ENCODE measurements at regions not wholly inside any gene's neighbourhood (a gene's known extent, or its start where the extent isn't known, plus 50 kb on each side); places are given as distances from the start of the nearest gene placed in this dataset.

DNA sequence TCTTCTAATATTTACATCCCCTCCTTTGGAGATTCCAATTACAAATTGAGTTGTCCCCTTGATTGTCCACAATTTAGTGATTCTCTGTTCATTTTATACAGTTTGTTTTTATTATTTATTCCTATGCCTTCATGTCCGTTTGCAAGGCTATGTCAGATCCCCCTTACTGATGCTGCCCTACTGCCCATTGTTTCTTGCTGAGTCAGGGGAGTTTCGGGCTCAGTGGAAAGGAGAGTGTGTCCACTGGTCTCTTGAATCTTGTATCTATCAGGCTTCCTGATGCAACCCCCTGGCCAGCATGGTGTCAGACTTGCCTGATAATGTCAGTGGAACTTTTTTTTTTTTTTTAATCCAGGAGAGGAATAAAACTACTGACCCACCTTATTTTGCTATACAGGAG lies 384.4 kb downstream of the CDC14C start:
- no peaks in the 10 kb centered on the region for H3K36me3 ChIP-seq (ENCODE audit: low read depth)
- POLR2A ChIA-PET (ENCODE audit: unreplicated experiment), result no interaction called here
- no peaks in the 10 kb centered on the region for H4K20me1 ChIP-seq (ENCODE audit: insufficient read depth)
- peaks cover 6% of the 10 kb centered on the region; the same call in 1 of the 2 replicates for H3K27me3 ChIP-seq (ENCODE audit: insufficient read depth, low read depth)
- H3K27ac ChIP-seq, result no peak overlapping the region
- CTCF ChIA-PET, result no interaction called here
- no peaks in the 10 kb centered on the region for H3K9me3 ChIP-seq (ENCODE audit: insufficient read depth, low read depth)
- BruUV-seq (replicated peaks), result no TSS peak
- intact Hi-C loops (cut with micrococcal nuclease; ENCODE audit: unreplicated experiment), result no loop called here
- no peaks in the 10 kb centered on the region for H3K79me2 ChIP-seq (ENCODE audit: low read depth)
- no peaks in the 10 kb centered on the region for H3F3A ChIP-seq (ENCODE audit: insufficient read depth, low read depth)
- H3K4me3 ChIP-seq, result no peak overlapping the region
- no peak overlapping the region for H3K4me2 ChIP-seq
- no peak for DNase-seq
- no peak overlapping the region for H2AFZ ChIP-seq
- H3K4me1 ChIP-seq (replicated peaks; ENCODE audit: insufficient read depth), result no peaks in the 10 kb centered on the region
- H3K9me2 ChIP-seq (ENCODE audit: insufficient read depth), result no peaks in the 10 kb centered on the region
- no peak for TF ChIP-seq EZH2 (IDR thresholded peaks at IDR 0.05; ENCODE audit: low read depth)
- TF ChIP-seq, protein P1, sequence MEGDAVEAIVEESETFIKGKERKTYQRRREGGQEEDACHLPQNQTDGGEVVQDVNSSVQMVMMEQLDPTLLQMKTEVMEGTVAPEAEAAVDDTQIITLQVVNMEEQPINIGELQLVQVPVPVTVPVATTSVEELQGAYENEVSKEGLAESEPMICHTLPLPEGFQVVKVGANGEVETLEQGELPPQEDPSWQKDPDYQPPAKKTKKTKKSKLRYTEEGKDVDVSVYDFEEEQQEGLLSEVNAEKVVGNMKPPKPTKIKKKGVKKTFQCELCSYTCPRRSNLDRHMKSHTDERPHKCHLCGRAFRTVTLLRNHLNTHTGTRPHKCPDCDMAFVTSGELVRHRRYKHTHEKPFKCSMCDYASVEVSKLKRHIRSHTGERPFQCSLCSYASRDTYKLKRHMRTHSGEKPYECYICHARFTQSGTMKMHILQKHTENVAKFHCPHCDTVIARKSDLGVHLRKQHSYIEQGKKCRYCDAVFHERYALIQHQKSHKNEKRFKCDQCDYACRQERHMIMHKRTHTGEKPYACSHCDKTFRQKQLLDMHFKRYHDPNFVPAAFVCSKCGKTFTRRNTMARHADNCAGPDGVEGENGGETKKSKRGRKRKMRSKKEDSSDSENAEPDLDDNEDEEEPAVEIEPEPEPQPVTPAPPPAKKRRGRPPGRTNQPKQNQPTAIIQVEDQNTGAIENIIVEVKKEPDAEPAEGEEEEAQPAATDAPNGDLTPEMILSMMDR (conservative IDR thresholded peaks at IDR 0.05), result no peak

DNA sequence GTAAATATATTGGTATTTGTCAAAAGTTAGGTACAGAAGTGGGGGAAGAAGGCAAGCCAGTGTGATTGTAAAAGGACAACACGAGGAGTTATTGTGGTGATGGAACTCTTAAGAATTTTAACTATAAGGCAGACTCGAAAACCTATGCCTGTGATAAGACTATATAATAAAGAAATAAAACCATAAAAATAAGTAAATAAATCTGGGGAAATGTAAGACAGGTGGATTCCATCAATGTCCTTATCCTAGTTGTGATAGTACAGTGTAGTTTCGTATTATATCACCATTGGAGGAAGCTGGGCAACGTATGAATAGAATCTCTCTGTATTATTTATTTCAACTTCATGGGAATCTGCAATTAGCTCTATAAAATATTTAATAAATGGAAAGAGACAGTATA lies 395.7 kb downstream of the CDC14C start:
- H3K27ac ChIP-seq, result no peak overlapping the region
- H3K27me3 ChIP-seq (ENCODE audit: insufficient read depth, low read depth), result 0 out of 2 replicates have a peak, but pooled peaks cover 5% of the 10 kb centered on the region
- ChIA-PET POLR2A (ENCODE audit: unreplicated experiment) (no interaction called here), CTCF (no interaction called here)
- H4K20me1 ChIP-seq (ENCODE audit: insufficient read depth), result no peaks in the 10 kb centered on the region
- H2AFZ ChIP-seq, result no peak overlapping the region
- no peaks in the 10 kb centered on the region for H3K4me1 ChIP-seq (replicated peaks; ENCODE audit: insufficient read depth)
- no peak overlapping the region for H3K4me2 ChIP-seq
- no peaks in the 10 kb centered on the region for H3K36me3 ChIP-seq (ENCODE audit: low read depth)
- no peaks in the 10 kb centered on the region for H3K9me2 ChIP-seq (ENCODE audit: insufficient read depth)
- no peaks in the 10 kb centered on the region for H3K79me2 ChIP-seq (ENCODE audit: low read depth)
- no peaks in the 10 kb centered on the region; the same call in 1 of the 2 replicates for H3K9me3 ChIP-seq (ENCODE audit: insufficient read depth, low read depth)
- intact Hi-C loops (cut with micrococcal nuclease; ENCODE audit: unreplicated experiment), result no loop called here
- no TSS peak for BruUV-seq (replicated peaks)
- TF ChIP-seq, protein P1 (conservative IDR thresholded peaks at IDR 0.05), result no peak
- no peak for TF ChIP-seq EZH2 (IDR thresholded peaks at IDR 0.05; ENCODE audit: low read depth)
- H3F3A ChIP-seq (ENCODE audit: insufficient read depth, low read depth), result no peaks in the 10 kb centered on the region
- DNase-seq, result no peak
- H3K4me3 ChIP-seq, result no peak overlapping the region

DNA sequence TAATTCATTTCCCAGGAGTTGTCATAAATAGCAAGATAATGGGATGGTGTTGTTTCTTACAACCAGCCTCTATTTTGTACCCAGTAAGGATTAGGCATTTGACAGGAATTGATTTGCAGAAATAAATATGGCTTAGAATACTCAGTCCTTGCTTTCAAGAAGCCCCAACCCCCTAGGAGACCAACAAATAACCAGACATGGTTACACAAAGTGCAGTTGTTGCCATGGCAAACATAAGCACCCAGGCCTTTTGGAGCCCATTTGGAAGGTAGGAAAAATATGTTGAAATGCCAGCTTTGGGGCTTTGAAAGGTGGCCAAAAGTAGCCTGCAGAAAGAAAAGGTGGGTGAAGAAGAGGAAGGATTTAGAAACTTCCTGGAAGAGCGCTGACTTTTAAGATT lies 397.5 kb downstream of the CDC14C start:
- Histone ChIP-seq H3K4me1 (replicated peaks; ENCODE audit: insufficient read depth) (no peaks in the 10 kb centered on the region), H3K4me3 (no peak overlapping the region), H3K9me3 (ENCODE audit: insufficient read depth, low read depth) (no peaks in the 10 kb centered on the region), H3K27me3 (ENCODE audit: insufficient read depth, low read depth) (0 out of 2 replicates have a peak, but pooled peaks cover 4% of the 10 kb centered on the region), H3K36me3 (ENCODE audit: low read depth) (no peaks in the 10 kb centered on the region), H3K27ac (no peak overlapping the region), H3K4me2 (no peak overlapping the region), H2AFZ (no peak overlapping the region), H3K79me2 (ENCODE audit: low read depth) (no peaks in the 10 kb centered on the region), H4K20me1 (ENCODE audit: insufficient read depth) (no peaks in the 10 kb centered on the region), H3F3A (ENCODE audit: insufficient read depth, low read depth) (no peaks in the 10 kb centered on the region), H3K9me2 (ENCODE audit: insufficient read depth) (no peaks in the 10 kb centered on the region)
- ChIA-PET CTCF (no interaction called here), POLR2A (ENCODE audit: unreplicated experiment) (no interaction called here)
- DNase-seq, result no peak
- intact Hi-C loops (cut with micrococcal nuclease; ENCODE audit: unreplicated experiment), result no loop called here
- TF ChIP-seq, protein P1 (conservative IDR thresholded peaks at IDR 0.05), result no peak
- no peak for TF ChIP-seq EZH2 (IDR thresholded peaks at IDR 0.05; ENCODE audit: low read depth)
- BruUV-seq (replicated peaks), result no TSS peak

Data from PC-9 (cell line).